Effector memory CD4-positive, alpha-beta T cell (primary cell): ENCODE measurements at regions not wholly inside any gene's neighbourhood (a gene's known extent, or its start where the extent isn't known, plus 50 kb on each side); places are given as distances from the start of the nearest gene placed in this dataset.
"Not testable (repeated sequence)": the region's sequence is repeated elsewhere in the genome, so short reads cannot be mapped to it uniquely, and the experiment has no call there.

Experiments
- DNase-seq, 3 donors: peaks; one replicate each; pipeline ENCODE4 v3.0.0-alpha.2; 2020
- H3K27ac ChIP-seq: 2 replicates; pipeline ENCODE4 v1.7.0; 2013; ENCODE audit warnings: mild to moderate bottlenecking, low read length, moderate library complexity; ENCODE audit not compliant: insufficient read depth, poor library complexity, severe bottlenecking
- H3K27me3 ChIP-seq: replicated peaks from 2 replicates; pipeline ENCODE4 v1.7.0; 2013; ENCODE audit warnings: mild to moderate bottlenecking, low read length; ENCODE audit not compliant: insufficient read depth, control insufficient read depth, poor library complexity, severe bottlenecking
- H3K36me3 ChIP-seq: 2 replicates; pipeline ENCODE4 v1.7.0; 2013; ENCODE audit warnings: mild to moderate bottlenecking, low read length, moderate library complexity; ENCODE audit not compliant: control insufficient read depth, insufficient read depth
- H3K4me1 ChIP-seq: 2 replicates; pipeline ENCODE4 v1.7.0; 2013; ENCODE audit warnings: low read length, mild to moderate bottlenecking; ENCODE audit not compliant: control insufficient read depth, insufficient read depth, poor library complexity, severe bottlenecking
- H3K4me3 ChIP-seq: 2 replicates; pipeline ENCODE4 v1.7.0; 2013; ENCODE audit warnings: low read length, low read depth, mild to moderate bottlenecking; ENCODE audit not compliant: insufficient read depth, poor library complexity, severe bottlenecking
- H3K9me3 ChIP-seq: 2 replicates; pipeline ENCODE4 v1.7.0; 2013; ENCODE audit warnings: mild to moderate bottlenecking, low read length, moderate library complexity; ENCODE audit not compliant: control insufficient read depth

DNA sequence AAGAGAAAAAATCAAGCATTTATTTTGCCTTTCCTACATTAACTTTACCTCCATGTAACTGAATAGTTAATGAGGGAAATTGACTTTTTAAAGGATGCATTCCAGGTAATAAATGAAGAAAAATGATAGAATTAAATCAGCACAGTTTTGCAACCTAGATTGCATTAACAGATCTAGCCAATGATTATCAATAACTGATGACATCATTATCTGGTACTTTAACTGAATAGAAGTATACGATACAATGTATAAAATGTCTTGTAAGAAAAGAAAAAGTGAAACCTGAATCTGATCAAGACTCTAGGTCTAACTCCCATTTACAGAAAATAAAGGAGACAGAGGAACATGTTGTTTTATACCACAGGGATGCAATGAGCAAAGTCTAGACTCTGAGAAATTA is 126.0 kb upstream of the XPO1 start:
- Histone ChIP-seq H3K36me3 (no peaks in the 10 kb centered on the region), H3K4me1 (no peaks in the 10 kb centered on the region), H3K9me3 (no peaks in the 10 kb centered on the region), H3K27me3 (no peaks in the 10 kb centered on the region), H3K4me3 (no peak overlapping the region), H3K27ac (no peak overlapping the region)
- no peak for DNase-seq

DNA sequence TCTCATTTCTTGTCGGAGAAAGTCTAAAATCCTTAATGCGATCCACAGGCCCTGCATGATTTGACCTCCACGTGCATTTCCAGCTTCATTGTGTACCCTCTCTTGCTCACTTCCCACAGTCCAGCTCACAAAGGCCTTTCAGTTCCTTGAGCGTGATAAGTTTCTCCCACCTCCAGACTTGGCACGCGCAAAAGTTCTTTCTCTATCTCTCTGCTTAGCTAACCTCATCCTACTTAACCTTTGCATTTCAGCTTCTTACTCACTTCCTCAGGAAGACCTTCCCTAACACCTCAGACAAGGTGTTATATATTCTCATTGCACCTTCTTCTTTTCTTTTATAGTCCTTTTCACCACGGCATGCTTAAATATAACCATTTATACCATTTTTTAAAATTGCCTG is 124.8 kb upstream of the XPO1 start:
- H3K4me1 ChIP-seq, result no peaks in the 10 kb centered on the region
- no peaks in the 10 kb centered on the region for H3K27me3 ChIP-seq
- H3K27ac ChIP-seq, result no peak overlapping the region
- H3K4me3 ChIP-seq, result no peak overlapping the region
- no peaks in the 10 kb centered on the region for H3K9me3 ChIP-seq
- H3K36me3 ChIP-seq, result no peaks in the 10 kb centered on the region
- DNase-seq, result no peak

DNA sequence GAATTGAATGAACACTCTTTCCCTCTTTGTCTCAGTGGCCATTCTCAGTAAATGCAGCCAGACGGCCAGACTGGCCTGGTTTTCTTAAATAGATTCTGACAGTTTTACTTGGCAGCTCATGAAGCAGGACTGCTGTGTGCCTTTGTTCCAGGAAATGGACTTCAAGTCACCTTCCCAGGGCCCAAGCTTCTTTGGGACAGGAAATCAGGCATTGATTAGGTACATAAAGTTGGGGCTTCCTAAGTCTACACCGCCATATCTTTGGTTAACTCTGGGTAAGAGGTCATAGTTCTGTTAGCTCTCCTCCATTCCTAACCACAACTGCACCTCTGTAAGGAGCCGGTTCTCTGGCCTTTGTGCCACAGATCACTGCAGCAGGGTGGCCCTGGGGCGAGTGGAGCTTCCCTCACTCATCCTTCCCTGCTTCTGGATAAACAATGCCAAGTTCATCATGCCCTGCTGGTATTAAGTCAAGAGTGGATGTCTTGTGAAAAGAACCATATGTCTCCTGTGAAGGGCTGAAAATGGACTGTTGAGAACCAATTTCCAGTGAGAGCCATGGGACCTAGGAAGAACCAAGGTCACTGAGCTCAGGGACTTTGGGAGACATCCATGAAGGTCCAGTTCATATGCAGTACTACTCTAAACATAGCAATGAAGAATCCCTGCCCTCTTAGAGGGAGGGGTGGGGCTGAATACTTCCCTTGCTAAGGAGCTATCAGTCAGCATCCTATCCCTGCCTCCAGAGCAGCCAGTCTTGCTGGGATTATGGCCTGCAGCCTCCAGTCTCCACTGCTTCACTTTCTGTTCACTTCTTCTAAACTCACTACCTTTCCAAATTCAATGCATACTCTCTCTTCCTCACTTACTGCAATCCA is 122.6 kb upstream of the XPO1 start:
- no peaks in the 10 kb centered on the region for H3K4me1 ChIP-seq
- no peak for DNase-seq
- no peaks in the 10 kb centered on the region for H3K9me3 ChIP-seq
- no peak overlapping the region for H3K27ac ChIP-seq
- no peak overlapping the region for H3K4me3 ChIP-seq
- H3K36me3 ChIP-seq, result no peaks in the 10 kb centered on the region
- H3K27me3 ChIP-seq, result no peaks in the 10 kb centered on the region

DNA sequence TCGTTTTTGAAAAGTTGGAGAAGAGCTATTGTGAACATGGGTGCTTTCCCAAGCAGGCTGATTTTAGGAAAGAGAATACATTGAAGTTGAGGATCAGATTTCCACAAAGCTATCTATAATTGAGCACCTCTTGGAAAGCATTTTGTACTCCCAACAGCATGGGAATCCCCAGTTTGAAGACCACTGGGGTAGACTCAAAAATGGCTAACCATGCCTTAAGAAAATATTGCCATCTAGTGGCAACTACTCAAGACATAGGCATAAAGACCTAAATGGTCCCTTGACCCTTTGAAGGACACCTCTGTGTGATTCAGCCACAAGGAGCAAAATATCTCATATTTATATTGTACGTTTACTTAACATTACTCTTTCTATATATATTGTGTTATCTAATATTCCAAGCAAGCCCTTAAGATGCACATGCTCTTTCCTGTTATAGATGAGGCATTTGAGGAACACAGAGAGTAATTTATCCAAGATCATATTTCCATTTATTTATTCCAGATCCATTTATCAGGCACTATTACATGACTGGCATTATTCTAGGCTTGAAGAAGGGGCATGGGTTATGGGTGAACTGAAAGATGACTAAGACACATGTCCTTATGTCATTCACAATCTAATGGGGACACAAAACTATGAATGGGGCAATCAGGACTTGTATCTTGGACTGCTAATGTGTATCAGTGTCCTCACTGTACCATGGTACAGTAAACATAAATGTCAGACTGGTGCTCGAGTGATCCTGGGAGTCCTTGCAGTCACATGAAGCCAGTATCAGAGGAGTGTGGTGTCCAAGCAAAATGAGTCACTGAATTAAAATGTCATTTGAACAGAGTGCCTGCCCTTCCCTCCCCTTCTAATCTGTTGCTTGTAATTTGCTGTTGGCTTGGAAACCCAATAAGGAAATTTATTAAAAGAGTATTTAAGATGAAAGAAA is 121.0 kb upstream of the XPO1 start:
- Histone ChIP-seq H3K27me3 (no peaks in the 10 kb centered on the region), H3K4me3 (no peak overlapping the region), H3K36me3 (no peaks in the 10 kb centered on the region), H3K27ac (no peak overlapping the region), H3K9me3 (no peaks in the 10 kb centered on the region), H3K4me1 (no peaks in the 10 kb centered on the region)
- no peak for DNase-seq

DNA sequence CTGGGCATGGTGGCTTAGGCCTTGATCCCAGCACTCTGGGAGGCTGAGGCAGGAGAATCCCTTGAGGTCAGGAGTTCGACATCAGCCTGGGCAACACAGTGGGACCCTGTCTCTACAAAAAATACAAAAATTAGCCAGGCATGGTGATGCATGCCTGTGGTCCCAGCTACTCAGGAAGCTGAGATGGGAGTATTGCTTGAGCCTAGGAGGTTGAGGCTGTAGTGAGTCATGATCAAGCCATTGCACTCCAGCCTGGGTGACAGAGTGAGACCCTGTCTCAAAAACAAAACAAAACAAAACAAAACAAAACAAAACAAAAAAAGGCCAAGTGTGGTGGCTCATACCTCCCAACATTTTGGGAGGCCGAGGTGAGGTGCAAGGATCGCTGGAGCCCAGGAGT is 111.8 kb upstream of the XPO1 start:
- H3K36me3 ChIP-seq, H3K4me1 ChIP-seq, H3K4me3 ChIP-seq, H3K9me3 ChIP-seq, DNase-seq, H3K27me3 ChIP-seq, H3K27ac ChIP-seq: not testable (repeated sequence)

DNA sequence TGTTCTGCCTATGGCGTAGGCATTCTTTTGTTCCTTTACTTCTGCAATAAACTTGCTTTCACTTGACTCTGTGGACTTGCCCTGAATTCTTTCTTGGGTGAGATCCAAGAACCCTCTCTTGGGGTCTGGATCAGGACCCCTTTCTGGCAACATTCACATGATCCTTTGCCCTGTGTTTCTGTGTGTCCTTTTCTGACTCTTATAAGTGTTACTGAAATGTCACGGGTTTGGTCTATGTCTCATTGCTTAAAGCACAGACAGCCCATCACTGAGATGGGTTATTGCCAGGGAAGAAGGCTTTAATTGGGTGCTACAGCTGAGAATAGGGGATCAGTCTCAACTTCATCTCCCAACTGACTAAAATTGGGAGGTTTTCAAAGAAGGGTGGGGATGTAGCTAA is 110.9 kb upstream of the XPO1 start:
- H3K9me3 ChIP-seq, result no peaks in the 10 kb centered on the region
- H3K27ac ChIP-seq, result no peak overlapping the region
- H3K36me3 ChIP-seq, result no peaks in the 10 kb centered on the region
- no peak overlapping the region for H3K4me3 ChIP-seq
- no peaks in the 10 kb centered on the region for H3K4me1 ChIP-seq
- DNase-seq, result no peak
- H3K27me3 ChIP-seq, result no peaks in the 10 kb centered on the region

DNA sequence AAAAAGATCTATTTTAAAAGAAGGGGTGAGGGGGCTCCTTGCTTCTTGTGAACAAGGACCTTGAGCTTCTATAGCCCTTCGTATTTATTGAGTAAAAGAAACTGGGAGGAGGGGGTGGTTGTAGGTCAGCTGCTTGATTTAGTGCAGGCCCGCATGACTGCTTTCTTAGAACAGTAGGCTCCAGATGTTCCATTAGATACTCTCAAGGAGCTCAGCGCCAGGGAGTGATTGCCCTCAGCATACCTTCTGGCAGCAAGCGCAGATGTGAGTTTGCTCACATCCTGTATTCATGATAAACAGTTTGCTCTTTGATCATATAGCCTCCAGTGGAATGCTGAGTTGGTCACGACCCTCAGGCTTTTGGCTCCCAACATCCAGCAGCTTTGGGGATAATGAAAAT is 108.9 kb upstream of the XPO1 start:
- Histone ChIP-seq H3K27me3 (no peaks in the 10 kb centered on the region), H3K27ac (no peak overlapping the region), H3K4me3 (no peak overlapping the region), H3K9me3 (no peaks in the 10 kb centered on the region), H3K4me1 (no peaks in the 10 kb centered on the region), H3K36me3 (no peaks in the 10 kb centered on the region)
- DNase-seq, result no peak

DNA sequence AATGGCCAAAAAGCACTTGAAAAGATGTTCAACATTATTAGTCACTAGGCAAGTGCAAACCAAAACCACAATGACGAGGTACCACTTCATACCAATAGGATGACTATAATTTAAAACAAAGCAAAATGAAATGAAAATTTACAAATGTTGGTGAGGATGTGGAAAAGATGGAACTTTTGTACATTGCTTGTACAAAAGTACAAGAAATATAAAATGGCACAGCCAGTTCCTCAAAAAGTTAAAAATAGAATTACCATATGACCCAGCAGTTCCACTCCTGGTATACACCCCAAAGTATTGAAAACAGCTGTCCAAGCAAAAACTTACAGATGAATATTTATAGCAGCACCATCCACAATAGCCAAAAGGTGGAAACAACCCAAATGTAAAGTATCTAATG is 107.8 kb upstream of the XPO1 start:
- Histone ChIP-seq H3K4me1 (no peaks in the 10 kb centered on the region), H3K4me3 (no peak overlapping the region), H3K9me3 (no peaks in the 10 kb centered on the region), H3K27me3 (no peaks in the 10 kb centered on the region), H3K27ac (no peak overlapping the region), H3K36me3 (no peaks in the 10 kb centered on the region)
- DNase-seq, result no peak

DNA sequence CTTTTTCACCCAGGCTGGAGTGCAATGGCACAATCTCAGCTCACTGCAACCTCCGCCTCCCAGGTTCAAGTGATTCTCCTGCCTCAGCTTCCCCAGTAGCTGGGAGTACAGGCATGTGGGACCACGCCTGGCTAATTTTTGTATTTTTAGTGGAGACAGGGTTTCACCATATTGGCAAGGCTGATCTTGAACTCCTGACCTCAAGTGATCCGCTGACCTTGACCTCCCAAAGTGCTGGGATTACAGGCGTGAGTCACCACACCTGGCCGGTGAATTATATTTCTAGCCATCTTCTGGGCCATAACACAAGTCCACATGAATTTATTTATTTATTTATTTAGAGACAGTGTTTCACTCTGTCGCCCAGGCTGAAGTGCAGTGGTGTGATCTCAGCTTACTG is 105.0 kb upstream of the XPO1 start:
- not testable (repeated sequence) for H3K9me3 ChIP-seq, DNase-seq, H3K27ac ChIP-seq, H3K4me1 ChIP-seq, H3K36me3 ChIP-seq, H3K27me3 ChIP-seq, H3K4me3 ChIP-seq

DNA sequence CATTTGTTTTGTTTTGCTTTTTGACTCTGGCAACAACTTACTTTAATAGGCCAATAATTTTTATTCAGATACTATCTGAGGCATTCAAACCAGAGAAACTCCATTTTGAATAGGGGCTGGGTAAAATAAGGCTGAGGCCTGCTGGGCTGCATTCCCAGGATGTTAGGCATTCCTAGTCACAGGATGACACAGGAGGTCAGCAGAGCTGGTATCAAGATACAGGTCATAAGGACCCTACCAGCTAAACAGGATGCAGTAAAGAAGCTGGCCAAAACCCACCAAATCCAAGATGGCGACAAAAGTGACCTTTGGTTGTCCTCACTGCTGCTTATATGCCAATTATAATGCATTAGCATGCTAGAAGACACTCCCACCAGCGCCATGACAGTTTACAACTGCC is 102.2 kb upstream of the XPO1 start:
- Histone ChIP-seq H3K36me3 (no peaks in the 10 kb centered on the region), H3K9me3 (no peaks in the 10 kb centered on the region), H3K27ac (no peak overlapping the region), H3K4me3 (no peak overlapping the region), H3K27me3 (no peaks in the 10 kb centered on the region), H3K4me1 (no peaks in the 10 kb centered on the region)
- no peak for DNase-seq
